HepG2 (cell line): ENCODE measurements at regions not wholly inside any gene's neighbourhood (a gene's known extent, or its start where the extent isn't known, plus 50 kb on each side); places are given as distances from the start of the nearest gene placed in this dataset.

Experiments
- ATAC-seq: fragments of 200-7000 bp; cut with Tn5 transposase; 3 replicates; pipeline ENCODE4 v1.9.1; 2020; ENCODE audit warnings: mild to moderate bottlenecking, moderate library complexity
- BruUV-seq: library from RNA; stranded (reverse); fragments of 400-500 nt; replicated peaks from 2 replicates; lab custom pipeline; 2021; lab: Mats Ljungman, UMichigan
- CTCF ChIA-PET: fragments of 300-600 bp; formaldehyde crosslinking; extraction: SDS; loops from one replicate; lab custom pipeline; 2021; ENCODE audit warnings: low total read pairs, inconsistent platforms, low intra/inter-chr PET ratio; lab: Yijun Ruan, JAX
- POLR2A ChIA-PET: fragments of 350-600 bp; sonication (Branson Sonifier 250); formaldehyde crosslinking; loops from one replicate; lab custom pipeline; 2020; ENCODE audit warnings: antibody characterized with exemption, inconsistent platforms; lab: Yijun Ruan, JAX
- DNase-seq: peaks from one replicate; pipeline ENCODE4 v3.0.0-alpha.2; 2015; ENCODE audit warnings: low spot score
- FAIRE-seq: peaks from 3 replicates; lab custom pipeline; 2011; peaks lifted over from hg19 to GRCh38; lab: Jason Lieb, UNC
- H2AFZ ChIP-seq: one replicate; pipeline ENCODE4 v1.6.1; 2011; ENCODE audit warnings: low read length, inconsistent platforms
- H3K27ac ChIP-seq: fragments of 300-600 bp; 3 replicates; pipeline ENCODE4 v1.8.0; 2011; ENCODE audit warnings: mixed run types, mild to moderate bottlenecking, mixed read lengths, low read length, inconsistent platforms; ENCODE audit not compliant: insufficient read depth; ENCODE audit errors: extremely low read length
- H3K27me3 ChIP-seq, 2 experiments: fragments of 200-600 bp in 1 of 2; 2 replicates in 1 of 2; 3 replicates in 1 of 2; pipeline versions ENCODE4 v1.6.0 to v1.8.0; 2011; ENCODE audit warnings: low read length in 2 of 2, mild to moderate bottlenecking in 2 of 2, moderate library complexity in 2 of 2, inconsistent platforms in 1 of 2; ENCODE audit not compliant: insufficient read depth in 2 of 2, control insufficient read depth in 1 of 2
- H3K36me3 ChIP-seq, 2 experiments: fragments of 200-600 bp in 1 of 2; replicated peaks in 1 of 2; 2 replicates in 1 of 2; 3 replicates in 1 of 2; pipeline versions ENCODE4 v1.5.1 to v1.8.0; 2011; ENCODE audit warnings: low read length in 2 of 2, inconsistent platforms in 1 of 2; ENCODE audit not compliant: insufficient read depth in 2 of 2, control insufficient read depth in 1 of 2
- H3K4me1 ChIP-seq: 2 replicates; pipeline ENCODE4 v1.5.1; 2012; ENCODE audit warnings: low read length, inconsistent platforms; ENCODE audit not compliant: insufficient read depth
- H3K4me2 ChIP-seq: 2 replicates; pipeline ENCODE4 v1.6.0; 2011; ENCODE audit warnings: low read depth, low read length, inconsistent platforms
- H3K4me3 ChIP-seq, 3 experiments: fragments of 200-600 bp in 1 of 3; sonication (generic), shearing (Covaris generic) in 1 of 3; replicated peaks in 1 of 3; 2 replicates each; pipeline ENCODE4 v1.5.1; 2011 to 2016; ENCODE audit warnings: low read length in 3 of 3, inconsistent platforms in 2 of 3, low read depth in 2 of 3, mild to moderate bottlenecking in 2 of 3, control low read depth in 1 of 3, mixed read lengths in 1 of 3; ENCODE audit not compliant: insufficient read depth in 1 of 3
- H3K79me2 ChIP-seq: one replicate; pipeline ENCODE4 v1.6.1; 2011; ENCODE audit warnings: low read length, inconsistent platforms; ENCODE audit not compliant: insufficient read depth
- H3K9ac ChIP-seq: 2 replicates; pipeline ENCODE4 v1.6.0; 2011; ENCODE audit warnings: mild to moderate bottlenecking, low read depth, low read length, inconsistent platforms; ENCODE audit not compliant: insufficient read depth
- H3K9me3 ChIP-seq: 2 replicates; pipeline ENCODE4 v1.5.1; 2012; ENCODE audit warnings: mild to moderate bottlenecking, low read length
- H4K20me1 ChIP-seq: 2 replicates; pipeline ENCODE4 v1.6.0; 2011; ENCODE audit warnings: inconsistent platforms, mild to moderate bottlenecking, low read length, moderate library complexity; ENCODE audit not compliant: insufficient read depth
- ATF1 ChIP-seq: IDR thresholded peaks from 2 replicates; pipeline ENCODE4 v1.6.1; 2016; ENCODE audit warnings: mild to moderate bottlenecking, control low read depth
- BCL6 ChIP-seq: IDR thresholded peaks from 2 replicates; pipeline ENCODE4 v1.6.1; 2016; ENCODE audit warnings: missing genetic modification reagents, missing compliant biosample characterization
- ERF ChIP-seq: IDR thresholded peaks from 2 replicates; pipeline ENCODE4 v1.6.1; 2018; ENCODE audit warnings: missing biosample characterization, missing genetic modification reagents
- POLR2AphosphoS2 ChIP-seq: IDR thresholded peaks from 2 replicates; pipeline ENCODE4 v1.6.1; 2011; ENCODE audit warnings: low read depth, low read length, improper control_type of control experiment
- RARA ChIP-seq: IDR thresholded peaks from 2 replicates; pipeline ENCODE4 v1.6.1; 2016; ENCODE audit warnings: missing genetic modification reagents, missing compliant biosample characterization
- TCF7L2 ChIP-seq: IDR thresholded peaks from 2 replicates; pipeline ENCODE4 v1.6.1; 2011; ENCODE audit warnings: mild to moderate bottlenecking, low read depth, low read length, moderate library complexity
- U2AF2 ChIP-seq: fragments of 200-400 bp; formaldehyde crosslinking; IDR thresholded peaks from 2 replicates; pipeline ENCODE4 v1.6.1; 2017; ENCODE audit warnings: low read depth, mild to moderate bottlenecking, low read length
- XRCC5 ChIP-seq: fragments of 200-400 bp; formaldehyde crosslinking; optimal IDR thresholded peaks from 2 replicates; pipeline ENCODE3; 2017; ENCODE audit warnings: mild to moderate bottlenecking, low read length
- ZFX ChIP-seq: sonication (generic); formaldehyde crosslinking; IDR thresholded peaks from 2 replicates; pipeline ENCODE4 v1.4.0; 2020; ENCODE audit warnings: mild to moderate bottlenecking, low read depth, missing genetic modification reagents, moderate library complexity
- ZNF207 ChIP-seq: fragments of 450-650 bp; IDR thresholded peaks from 2 replicates; pipeline ENCODE4 v1.6.1; 2016; ENCODE audit warnings: antibody characterized with exemption, borderline replicate concordance
- ZNF253 ChIP-seq: sonication (generic); formaldehyde crosslinking; IDR thresholded peaks from 2 replicates; pipeline ENCODE4 v1.8.0; 2022; ENCODE audit warnings: mild to moderate bottlenecking, missing genetic modification reagents, borderline replicate concordance
- ZNF33A ChIP-seq: sonication (generic); formaldehyde crosslinking; IDR thresholded peaks from 2 replicates; pipeline ENCODE4 v1.5.1; 2020; ENCODE audit warnings: missing genetic modification reagents, mild to moderate bottlenecking, moderate library complexity, borderline replicate concordance
- WGBS: methylation state at CpG from one replicate; pipeline ENCODE4 v1.1.6; 2017; ENCODE audit warnings: low lambda C conversion rate; 5-methylcytosine and 5-hydroxymethylcytosine counted together
- in situ Hi-C: cut with HindIII; loops from 2 replicates; pipeline ENCODE4 v1.10.0; 2017; ENCODE audit warnings: low pct_unique_long_range_greater_than_20kb; ENCODE audit not compliant: extremely low pct_ligation_motif_present
- intact Hi-C: fragments of 100-400 bp; cut with micrococcal nuclease; formaldehyde crosslinking; loops from one replicate; pipeline ENCODE4 v1.10.0; 2022; ENCODE audit not compliant: unreplicated experiment
- TF ChIP-seq, protein P1 (sequence below): sonication (generic); formaldehyde crosslinking; conservative IDR thresholded peaks from 2 replicates; pipeline ENCODE4 v1.5.0; 2020; ENCODE audit warnings: missing genetic modification reagents
- TF ChIP-seq, protein P2 (sequence below): sonication (generic); formaldehyde crosslinking; IDR thresholded peaks from 2 replicates; pipeline ENCODE4 v1.4.0; 2020; ENCODE audit warnings: missing genetic modification reagents
- TF ChIP-seq, protein P3 (sequence below): sonication (generic); formaldehyde crosslinking; IDR thresholded peaks from 2 replicates; pipeline ENCODE4 v1.8.0; 2022; ENCODE audit warnings: missing genetic modification reagents, mild to moderate bottlenecking, inconsistent platforms, borderline replicate concordance

DNA sequence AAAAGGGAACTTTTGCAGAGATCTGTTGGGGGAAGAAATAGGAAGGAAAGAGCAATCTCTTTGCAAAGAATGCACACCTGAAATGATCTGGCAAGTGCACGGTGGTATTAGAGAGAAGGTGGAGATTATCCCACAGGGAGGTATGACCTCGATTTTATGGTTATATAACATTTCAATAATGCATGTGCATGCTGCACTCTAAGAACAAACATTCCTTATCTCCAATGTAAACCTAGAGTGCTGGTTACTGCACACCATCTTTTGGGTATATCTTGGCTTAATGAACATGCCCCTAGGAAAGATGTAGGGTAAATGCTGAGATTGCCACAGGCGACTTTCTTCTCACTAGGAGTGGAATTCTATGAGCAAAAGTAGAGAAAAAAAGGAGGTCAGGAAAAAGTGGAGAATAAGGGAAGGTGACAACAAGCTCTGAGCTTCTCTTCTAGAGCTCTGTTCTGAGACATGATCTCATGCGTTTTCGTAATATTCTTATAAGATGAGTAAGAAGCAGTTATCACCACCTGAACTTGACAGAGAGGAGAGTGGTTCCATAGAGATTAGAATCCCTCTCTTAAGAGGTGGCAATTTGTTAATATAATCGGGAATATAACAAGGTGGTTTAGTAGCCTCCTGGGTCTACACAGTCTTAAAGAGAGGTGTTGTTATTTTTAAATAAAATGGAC is 117.5 kb upstream of the TMC3 start:
- ATAC-seq (no peak), FAIRE-seq (no peak), DNase-seq (no peak)
- Histone ChIP-seq H3K9ac (no peak overlapping the region), H3K4me3 (no peak overlapping the region), H3K4me1 (no peaks in the 10 kb centered on the region), H3K36me3 (no peaks in the 10 kb centered on the region), H3K27ac (no peak overlapping the region), H3K79me2 (no peaks in the 10 kb centered on the region), H4K20me1 (no peaks in the 10 kb centered on the region), H3K9me3 (no peaks in the 10 kb centered on the region), H2AFZ (no peak overlapping the region), H3K27me3 (no peaks in the 10 kb centered on the region; a peak in 1 of 5 replicates), H3K4me2 (no peak overlapping the region)
- TF ChIP-seq ZNF253 (no peak), BCL6 (peak; percentile 70), ZNF33A (CRISPR knock-in tag) (no peak), ZFX (CRISPR knock-in tag) (no peak), ATF1 (CRISPR knock-in tag) (no peak), XRCC5 (no peak)
- TF ChIP-seq, protein P1, sequence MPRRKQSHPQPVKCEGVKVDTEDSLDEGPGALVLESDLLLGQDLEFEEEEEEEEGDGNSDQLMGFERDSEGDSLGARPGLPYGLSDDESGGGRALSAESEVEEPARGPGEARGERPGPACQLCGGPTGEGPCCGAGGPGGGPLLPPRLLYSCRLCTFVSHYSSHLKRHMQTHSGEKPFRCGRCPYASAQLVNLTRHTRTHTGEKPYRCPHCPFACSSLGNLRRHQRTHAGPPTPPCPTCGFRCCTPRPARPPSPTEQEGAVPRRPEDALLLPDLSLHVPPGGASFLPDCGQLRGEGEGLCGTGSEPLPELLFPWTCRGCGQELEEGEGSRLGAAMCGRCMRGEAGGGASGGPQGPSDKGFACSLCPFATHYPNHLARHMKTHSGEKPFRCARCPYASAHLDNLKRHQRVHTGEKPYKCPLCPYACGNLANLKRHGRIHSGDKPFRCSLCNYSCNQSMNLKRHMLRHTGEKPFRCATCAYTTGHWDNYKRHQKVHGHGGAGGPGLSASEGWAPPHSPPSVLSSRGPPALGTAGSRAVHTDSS (CRISPR knock-in tag) = no peak
- POLR2A ChIA-PET = no interaction called here
- BruUV-seq = no TSS peak
- in situ Hi-C loops (no loop called here), intact Hi-C loops (no loop called here)
- CTCF ChIA-PET = no interaction called here
- WGBS = 18% methylated on average over 6 of the region's 6 CpGs

DNA sequence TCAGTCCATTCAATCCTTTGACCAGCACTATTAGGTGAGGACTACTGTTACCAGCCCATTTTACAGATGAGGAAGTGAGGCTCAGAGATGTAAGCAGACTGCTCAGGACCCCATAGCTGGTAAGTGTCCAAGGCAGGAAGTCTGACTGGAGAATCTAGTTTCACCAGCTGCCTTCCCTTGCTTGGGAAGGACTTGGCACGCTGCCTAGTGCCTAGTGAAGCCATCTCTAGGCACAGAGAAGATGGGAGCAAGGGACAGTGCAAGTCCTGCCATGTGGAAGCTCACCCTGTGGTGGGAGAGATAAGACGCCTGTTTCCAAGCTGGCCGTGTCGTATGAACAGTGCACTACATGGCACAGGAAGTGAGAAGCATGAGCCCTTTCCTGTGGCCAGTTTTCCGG is 111.8 kb upstream of the TMC3 start:
- no peaks in the 10 kb centered on the region for H3K4me1 ChIP-seq
- FAIRE-seq (no peak), ATAC-seq (no peak)
- no peak overlapping the region for H3K9ac ChIP-seq
- no peaks in the 10 kb centered on the region for H4K20me1 ChIP-seq
- POLR2A ChIA-PET = no interaction called here
- H3K27me3 ChIP-seq = peaks cover 0 to 4% of the 10 kb centered on the region in 2 experiments; a peak in 1 of 5 replicates
- TF ChIP-seq POLR2AphosphoS2 (no peak), ZNF207 (no peak), U2AF2 (no peak), ERF (no peak), RARA (no peak), TCF7L2 (no peak)
- TF ChIP-seq, protein P2, sequence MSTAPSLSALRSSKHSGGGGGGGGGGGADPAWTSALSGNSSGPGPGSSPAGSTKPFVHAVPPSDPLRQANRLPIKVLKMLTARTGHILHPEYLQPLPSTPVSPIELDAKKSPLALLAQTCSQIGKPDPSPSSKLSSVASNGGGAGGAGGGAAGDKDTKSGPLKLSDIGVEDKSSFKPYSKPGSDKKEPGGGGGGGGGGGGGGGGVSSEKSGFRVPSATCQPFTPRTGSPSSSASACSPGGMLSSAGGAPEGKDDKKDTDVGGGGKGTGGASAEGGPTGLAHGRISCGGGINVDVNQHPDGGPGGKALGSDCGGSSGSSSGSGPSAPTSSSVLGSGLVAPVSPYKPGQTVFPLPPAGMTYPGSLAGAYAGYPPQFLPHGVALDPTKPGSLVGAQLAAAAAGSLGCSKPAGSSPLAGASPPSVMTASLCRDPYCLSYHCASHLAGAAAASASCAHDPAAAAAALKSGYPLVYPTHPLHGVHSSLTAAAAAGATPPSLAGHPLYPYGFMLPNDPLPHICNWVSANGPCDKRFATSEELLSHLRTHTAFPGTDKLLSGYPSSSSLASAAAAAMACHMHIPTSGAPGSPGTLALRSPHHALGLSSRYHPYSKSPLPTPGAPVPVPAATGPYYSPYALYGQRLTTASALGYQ = no peak
- TF ChIP-seq, protein P3, sequence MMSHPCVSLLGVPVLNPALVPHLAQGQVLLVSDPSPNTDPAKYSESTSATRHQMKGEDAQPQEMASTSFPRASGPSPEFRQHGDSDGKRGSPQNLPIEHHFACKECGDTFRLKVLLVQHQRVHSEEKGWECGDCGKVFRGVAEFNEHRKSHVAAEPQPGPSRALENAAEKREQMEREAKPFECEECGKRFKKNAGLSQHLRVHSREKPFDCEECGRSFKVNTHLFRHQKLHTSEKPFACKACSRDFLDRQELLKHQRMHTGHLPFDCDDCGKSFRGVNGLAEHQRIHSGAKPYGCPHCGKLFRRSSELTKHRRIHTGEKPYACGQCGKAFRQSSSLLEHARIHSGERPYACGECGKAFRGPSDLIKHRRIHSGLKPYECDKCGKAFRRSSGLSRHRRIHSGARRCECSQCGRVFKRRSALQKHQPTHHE (CRISPR knock-in tag) = no peak
- TF ChIP-seq, all 625 proteins: peak for 0
- no peak for DNase-seq
- no peak overlapping the region for H3K4me2 ChIP-seq
- H2AFZ ChIP-seq = no peak overlapping the region
- no peaks in the 10 kb centered on the region for H3K79me2 ChIP-seq
- H3K27ac ChIP-seq = no peak overlapping the region
- CTCF ChIA-PET = no interaction called here
- no peaks in the 10 kb centered on the region for H3K9me3 ChIP-seq
- intact Hi-C loops (no loop called here), in situ Hi-C loops (loop anchor here (10.0 kb wide), 1 partner anchor 449 kb away; no protein-coding TSS in a partner anchor)
- BruUV-seq = no TSS peak
- WGBS = 23% methylated on average over 4 of the region's 5 CpGs
- H3K4me3 ChIP-seq = no peak overlapping the region
- H3K36me3 ChIP-seq = no peaks in the 10 kb centered on the region
